Calu3 (cell line): ENCODE measurements at regions not wholly inside any gene's neighbourhood (a gene's known extent, or its start where the extent isn't known, plus 50 kb on each side); places are given as distances from the start of the nearest gene placed in this dataset.

Experiments used
- BruUV-seq: library from RNA; stranded (reverse); fragments of 400-500 nt; replicated peaks from 2 replicates; lab custom pipeline; 2021; lab: Mats Ljungman, UMichigan
- CTCF ChIA-PET: fragments of 300-600 bp; sonication (Branson Sonifier 250); formaldehyde crosslinking; loops from one replicate; lab custom pipeline; 2022; ENCODE audit warnings: antibody characterized with exemption; lab: Charles Lee
- DNase-seq: peaks from one replicate; pipeline ENCODE4 v3.0.0; 2022
- H3K27ac Mint-ChIP-seq: one replicate; pipeline ENCODE4 v1.8.0; 2022; ENCODE audit warnings: mixed read lengths; ENCODE audit not compliant: unreplicated experiment
- H3K27me3 Mint-ChIP-seq: one replicate; pipeline ENCODE4 v1.8.0; 2022; ENCODE audit warnings: mixed read lengths; ENCODE audit not compliant: unreplicated experiment
- H3K36me3 Mint-ChIP-seq: one replicate; pipeline ENCODE4 v1.8.0; 2022; ENCODE audit warnings: mild to moderate bottlenecking, moderate library complexity, mixed read lengths; ENCODE audit not compliant: insufficient read depth, unreplicated experiment
- H3K4me1 Mint-ChIP-seq: one replicate; pipeline ENCODE4 v1.8.0; 2022; ENCODE audit warnings: mild to moderate bottlenecking, low read depth, mixed read lengths; ENCODE audit not compliant: unreplicated experiment
- H3K4me3 Mint-ChIP-seq: one replicate; pipeline ENCODE4 v1.8.0; 2022; ENCODE audit warnings: mild to moderate bottlenecking, low read depth, moderate library complexity, mixed read lengths; ENCODE audit not compliant: unreplicated experiment
- H3K9me3 Mint-ChIP-seq: one replicate; pipeline ENCODE4 v1.8.0; 2022; ENCODE audit warnings: low read depth, mixed read lengths; ENCODE audit not compliant: unreplicated experiment
- intact Hi-C: fragments of 100-400 bp; cut with micrococcal nuclease; formaldehyde crosslinking; loops from one replicate; pipeline ENCODE4 v1.10.0; 2022; ENCODE audit not compliant: unreplicated experiment
- TF ChIP-seq, protein P1 (sequence below): fragments of 200-600 bp; IDR thresholded peaks from one replicate; pipeline ENCODE4 v1.8.0; 2022; ENCODE audit warnings: antibody characterized with exemption; ENCODE audit not compliant: unreplicated experiment

DNA sequence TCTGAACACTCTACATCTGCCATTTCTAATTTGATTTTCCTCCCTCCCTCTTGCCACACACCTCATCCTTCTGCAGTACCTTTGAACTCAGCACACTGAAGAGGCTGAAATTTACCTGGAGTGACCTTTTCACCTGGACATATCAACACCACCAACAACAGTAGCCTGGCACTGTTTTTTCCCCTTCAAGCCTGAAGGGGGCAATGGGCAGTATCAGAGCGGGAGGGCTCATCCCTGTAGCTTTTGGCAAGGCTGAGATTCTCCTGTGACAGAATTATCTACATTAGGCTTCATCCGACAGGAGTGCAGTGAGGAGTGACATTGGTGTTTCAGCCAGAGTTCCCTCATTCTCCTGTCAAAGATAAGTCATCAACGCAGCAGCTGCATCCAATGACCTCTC, 312.8 kb upstream of the SPTLC3 start:
- no peaks in the 10 kb centered on the region for H3K27me3 Mint-ChIP-seq
- CTCF ChIA-PET: no interaction called here
- TF ChIP-seq, protein P1, sequence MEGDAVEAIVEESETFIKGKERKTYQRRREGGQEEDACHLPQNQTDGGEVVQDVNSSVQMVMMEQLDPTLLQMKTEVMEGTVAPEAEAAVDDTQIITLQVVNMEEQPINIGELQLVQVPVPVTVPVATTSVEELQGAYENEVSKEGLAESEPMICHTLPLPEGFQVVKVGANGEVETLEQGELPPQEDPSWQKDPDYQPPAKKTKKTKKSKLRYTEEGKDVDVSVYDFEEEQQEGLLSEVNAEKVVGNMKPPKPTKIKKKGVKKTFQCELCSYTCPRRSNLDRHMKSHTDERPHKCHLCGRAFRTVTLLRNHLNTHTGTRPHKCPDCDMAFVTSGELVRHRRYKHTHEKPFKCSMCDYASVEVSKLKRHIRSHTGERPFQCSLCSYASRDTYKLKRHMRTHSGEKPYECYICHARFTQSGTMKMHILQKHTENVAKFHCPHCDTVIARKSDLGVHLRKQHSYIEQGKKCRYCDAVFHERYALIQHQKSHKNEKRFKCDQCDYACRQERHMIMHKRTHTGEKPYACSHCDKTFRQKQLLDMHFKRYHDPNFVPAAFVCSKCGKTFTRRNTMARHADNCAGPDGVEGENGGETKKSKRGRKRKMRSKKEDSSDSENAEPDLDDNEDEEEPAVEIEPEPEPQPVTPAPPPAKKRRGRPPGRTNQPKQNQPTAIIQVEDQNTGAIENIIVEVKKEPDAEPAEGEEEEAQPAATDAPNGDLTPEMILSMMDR: no peak
- H3K36me3 Mint-ChIP-seq: no peaks in the 10 kb centered on the region
- intact Hi-C loops: no loop called here
- no peak overlapping the region for H3K4me3 Mint-ChIP-seq
- DNase-seq: no peak
- H3K27ac Mint-ChIP-seq: no peak overlapping the region
- no peaks in the 10 kb centered on the region for H3K9me3 Mint-ChIP-seq
- no TSS peak for BruUV-seq
- H3K4me1 Mint-ChIP-seq: no peaks in the 10 kb centered on the region

DNA sequence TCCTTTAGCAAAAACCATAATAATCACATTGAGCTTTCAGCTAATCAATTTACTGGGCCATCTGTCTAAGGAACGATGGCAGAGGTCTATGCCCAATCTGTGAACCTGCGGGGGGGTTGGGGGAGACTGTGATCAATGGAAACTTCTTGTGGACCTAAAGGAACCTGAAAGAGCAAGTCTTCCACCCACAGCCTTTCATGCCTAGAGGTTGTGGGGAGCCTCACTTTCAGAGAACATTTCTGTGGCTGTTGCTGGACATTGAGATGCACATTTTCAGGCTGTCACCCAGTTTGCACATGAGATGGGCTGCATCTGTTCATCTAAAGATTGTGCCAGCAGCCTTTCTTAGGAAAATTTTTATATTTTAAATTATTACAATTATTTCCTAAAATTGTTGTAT, 310.0 kb upstream of the SPTLC3 start:
- Mint-ChIP-seq H3K4me3 (no peak overlapping the region), H3K27ac (no peak overlapping the region), H3K27me3 (no peaks in the 10 kb centered on the region), H3K4me1 (no peaks in the 10 kb centered on the region), H3K9me3 (no peaks in the 10 kb centered on the region), H3K36me3 (no peaks in the 10 kb centered on the region)
- intact Hi-C loops: no loop called here
- CTCF ChIA-PET: no interaction called here
- DNase-seq: no peak
- TF ChIP-seq, protein P1: no peak
- no TSS peak for BruUV-seq

DNA sequence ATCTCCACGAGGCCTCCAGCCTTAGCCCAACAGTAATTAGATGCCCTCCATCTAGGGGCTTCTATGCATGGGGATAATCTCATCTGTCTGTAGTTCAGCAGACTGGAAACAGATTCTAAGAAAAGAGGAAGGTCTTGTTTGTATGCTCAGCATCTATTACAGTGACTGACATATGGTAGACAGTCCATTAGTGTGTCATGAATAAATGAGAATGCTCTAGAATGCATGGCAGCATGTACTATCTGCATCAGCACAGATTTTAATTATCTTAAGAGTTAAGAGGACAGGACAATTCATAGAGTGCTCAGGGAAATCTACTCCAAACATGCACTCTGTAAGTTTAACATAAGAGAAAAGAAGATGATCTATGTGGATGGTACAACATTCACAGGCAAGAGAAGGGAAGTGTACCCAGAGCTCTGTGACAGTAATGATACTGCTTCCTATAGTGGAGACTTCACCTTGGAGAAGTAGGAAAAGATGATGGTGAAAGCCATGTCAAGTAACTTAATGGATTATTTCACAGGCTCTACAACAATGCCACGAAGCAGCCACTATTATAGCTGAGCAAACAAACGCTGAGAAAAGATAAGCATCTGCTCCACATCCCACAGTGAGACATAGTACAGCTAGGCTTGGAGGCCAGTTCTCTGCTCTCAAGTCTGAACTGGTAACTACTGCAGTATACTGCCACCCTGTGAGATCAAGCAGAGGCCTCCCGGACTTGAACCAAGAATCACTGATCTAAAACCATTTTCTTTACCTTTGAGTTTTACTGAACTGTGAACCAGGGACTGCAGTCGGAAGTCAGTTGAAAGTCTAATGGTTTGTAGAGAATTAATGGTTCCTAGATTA, 309.2 kb upstream of the SPTLC3 start:
- TF ChIP-seq, protein P1: no peak
- intact Hi-C loops: no loop called here
- Mint-ChIP-seq H3K4me3 (no peak overlapping the region), H3K9me3 (no peaks in the 10 kb centered on the region), H3K27ac (no peak overlapping the region), H3K4me1 (no peaks in the 10 kb centered on the region), H3K27me3 (no peaks in the 10 kb centered on the region), H3K36me3 (no peaks in the 10 kb centered on the region)
- BruUV-seq: no TSS peak
- no peak for DNase-seq
- CTCF ChIA-PET: no interaction called here

DNA sequence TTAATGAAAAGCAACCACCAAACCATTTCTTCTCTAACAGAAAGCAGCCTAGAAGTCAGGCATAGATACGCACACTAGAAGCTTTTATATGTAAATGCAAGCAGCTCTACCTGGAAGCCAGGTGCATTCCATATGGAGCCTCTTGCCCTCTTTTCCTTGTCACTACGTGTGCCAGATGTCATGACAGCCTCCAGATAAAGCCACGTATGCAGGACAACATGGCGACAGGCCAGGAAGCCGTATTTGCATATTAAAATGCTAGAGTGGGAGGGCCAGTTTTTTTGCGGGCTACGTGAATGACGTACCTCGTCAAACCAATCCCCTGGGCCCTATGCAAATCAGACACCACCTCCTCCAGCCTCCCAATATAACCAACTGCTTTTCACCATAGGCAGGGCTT, 308.1 kb upstream of the SPTLC3 start:
- Mint-ChIP-seq H3K27ac (no peak overlapping the region), H3K4me3 (no peak overlapping the region), H3K9me3 (no peaks in the 10 kb centered on the region), H3K4me1 (no peaks in the 10 kb centered on the region), H3K36me3 (no peaks in the 10 kb centered on the region), H3K27me3 (no peaks in the 10 kb centered on the region)
- BruUV-seq: no TSS peak
- no peak for DNase-seq
- intact Hi-C loops: no loop called here
- CTCF ChIA-PET: no interaction called here
- TF ChIP-seq, protein P1: no peak
